HG03095 (cell line): ENCODE measurements at regions not wholly inside any gene's neighbourhood (a gene's known extent, or its start where the extent isn't known, plus 50 kb on each side); places are given as distances from the start of the nearest gene placed in this dataset.
"Not testable (repeated sequence)": the region's sequence is repeated elsewhere in the genome, so short reads cannot be mapped to it uniquely, and the experiment has no call there.

Experiments used
- ATAC-seq: cut with Tn5 transposase; IDR thresholded peaks from one replicate; pipeline ENCODE4 v1.9.1; 2021; ENCODE audit warnings: moderate library complexity; ENCODE audit not compliant: unreplicated experiment

DNA sequence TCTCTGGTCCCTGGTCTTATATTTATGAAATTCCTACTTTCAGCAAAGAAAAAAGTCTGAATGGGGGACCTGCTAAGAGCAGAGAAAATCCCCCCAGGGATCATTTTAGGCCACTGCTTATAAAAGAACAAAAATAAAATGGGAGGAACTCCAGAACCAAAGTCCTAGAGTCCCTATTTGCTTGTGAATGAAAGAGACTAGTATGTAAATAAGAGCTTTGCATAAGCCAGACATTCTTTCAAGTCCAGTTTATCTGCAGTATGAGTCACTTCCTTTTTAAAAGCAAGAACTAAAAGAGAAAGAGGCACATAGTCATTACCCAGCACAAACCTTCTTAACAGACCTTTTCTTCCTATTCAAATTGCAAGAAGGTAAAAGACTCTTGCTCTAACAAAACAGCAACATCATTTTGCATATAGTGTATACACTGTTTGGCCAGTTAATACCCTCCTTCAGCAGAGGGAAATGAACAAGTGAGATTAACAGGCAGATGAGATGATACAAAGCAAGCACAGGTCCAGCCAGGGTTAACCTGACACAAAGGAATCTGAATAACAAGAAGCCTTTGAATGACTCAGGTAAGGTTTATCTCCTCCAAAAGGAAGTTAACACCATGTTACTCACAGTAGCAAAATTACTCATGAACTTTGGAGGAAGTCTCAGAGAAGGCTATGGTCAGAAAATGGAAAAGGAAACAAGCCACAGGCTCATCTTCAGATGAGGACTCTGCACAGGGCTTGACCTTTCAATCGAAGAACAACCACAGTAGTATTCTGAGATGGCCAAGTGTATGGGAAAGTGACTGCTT lies 87.3 kb downstream of the PHLDA1 start:
- peak; percentile 95 for ATAC-seq

DNA sequence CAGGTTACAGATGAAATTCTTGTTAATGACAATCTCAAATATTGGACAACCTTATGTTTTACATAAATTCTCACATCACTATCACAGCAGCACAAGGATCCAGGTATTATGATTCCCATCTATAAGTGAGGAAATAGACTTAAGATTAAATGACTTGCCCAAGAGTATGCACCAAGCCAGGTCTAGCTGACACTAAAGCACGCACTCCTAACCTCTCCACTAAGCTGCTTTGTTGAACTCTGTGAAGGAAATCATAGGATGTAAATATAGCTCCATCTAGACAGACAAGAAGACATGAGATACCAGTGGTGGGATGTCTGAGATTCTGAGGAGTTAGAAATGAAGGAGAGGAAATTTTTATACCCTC lies 87.9 kb downstream of the PHLDA1 start:
- ATAC-seq = no peak

DNA sequence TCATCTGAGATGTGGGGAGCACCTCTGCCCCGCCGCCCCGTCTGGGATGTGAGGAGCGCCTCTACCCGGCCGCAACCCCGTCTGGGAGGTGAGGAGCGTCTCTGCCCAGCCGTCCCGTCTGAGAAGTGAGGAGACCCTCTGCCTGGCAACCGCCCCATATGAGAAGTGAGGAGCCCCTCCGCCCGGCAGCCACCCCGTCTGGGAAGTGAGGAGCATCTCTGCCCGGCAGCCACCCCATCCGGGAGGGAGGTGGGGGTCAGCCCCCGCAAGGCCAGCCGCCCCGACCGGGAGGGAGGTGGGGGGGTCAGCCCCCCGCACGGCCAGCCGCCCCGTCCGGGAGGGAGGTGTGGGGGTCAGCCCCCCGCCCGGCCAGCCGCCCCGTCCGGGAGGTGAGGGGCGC lies 89.9 kb downstream of the PHLDA1 start:
- ATAC-seq = not testable (repeated sequence)

DNA sequence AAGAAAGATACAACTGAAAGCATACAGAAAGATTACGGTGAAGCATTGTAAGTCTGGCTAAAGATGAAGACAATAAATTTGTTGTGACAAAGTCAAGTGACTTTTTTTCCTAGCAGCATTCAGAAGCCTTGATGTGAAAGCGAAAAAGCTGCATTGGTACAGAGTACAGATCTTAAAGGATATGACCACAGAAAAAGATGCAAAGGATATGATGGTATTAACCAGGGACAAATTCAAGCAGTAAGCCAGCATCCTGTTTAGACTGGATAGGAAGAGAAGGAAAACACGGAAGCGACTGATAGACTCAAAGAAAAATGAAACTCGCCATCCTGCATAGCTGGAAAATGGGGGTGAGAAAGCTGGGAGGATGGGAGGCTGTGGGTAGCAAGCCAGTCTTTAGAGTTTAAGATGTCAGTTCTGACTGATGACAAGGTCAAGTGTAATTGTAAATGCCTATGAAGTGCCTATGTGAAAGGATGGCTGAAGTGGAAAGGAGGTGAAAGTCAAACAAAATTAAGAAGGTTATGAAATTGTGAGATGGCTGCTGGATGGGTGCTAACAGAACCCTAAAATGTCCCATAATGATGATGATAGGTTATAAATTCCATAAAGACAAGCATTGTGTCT lies 92.4 kb downstream of the PHLDA1 start:
- ATAC-seq = no peak

DNA sequence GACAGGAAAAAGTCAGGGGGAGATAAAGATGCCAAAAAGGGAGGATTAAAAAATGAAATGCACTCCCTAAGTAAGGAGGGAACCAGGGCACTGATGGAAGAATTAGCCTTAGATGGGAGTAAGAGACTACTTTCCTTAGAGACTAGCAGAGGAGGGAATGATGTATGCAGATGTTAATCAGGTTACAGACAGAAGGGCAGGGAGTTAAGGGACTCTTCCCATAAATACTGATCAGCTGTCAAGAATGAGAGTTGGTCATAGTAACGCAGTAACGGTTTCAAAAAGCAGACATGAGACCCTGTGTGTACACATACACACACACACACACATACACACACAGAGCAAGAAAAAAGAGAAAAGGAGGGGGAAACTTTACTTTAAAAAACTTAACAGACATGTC lies 93.4 kb downstream of the PHLDA1 start:
- no peak for ATAC-seq

DNA sequence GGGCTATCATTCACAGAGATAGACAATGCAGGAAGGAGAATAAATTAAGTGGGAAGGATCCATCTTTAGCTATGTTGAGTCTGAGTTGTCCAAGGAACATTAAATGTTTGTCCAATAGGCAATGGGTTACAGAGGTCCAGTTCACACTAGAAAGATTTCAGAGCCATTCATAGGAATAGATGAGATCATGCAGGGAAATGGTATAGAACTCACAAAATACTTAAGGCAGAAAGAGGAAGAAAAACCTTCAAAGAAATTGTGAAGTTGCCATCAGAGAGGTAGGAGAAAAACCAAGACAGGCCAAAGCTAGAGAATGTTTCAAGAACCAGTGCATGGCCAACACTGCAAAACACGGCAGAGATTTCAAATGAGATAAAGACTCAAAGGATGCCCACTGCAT lies 94.1 kb downstream of the PHLDA1 start:
- ATAC-seq = no peak

DNA sequence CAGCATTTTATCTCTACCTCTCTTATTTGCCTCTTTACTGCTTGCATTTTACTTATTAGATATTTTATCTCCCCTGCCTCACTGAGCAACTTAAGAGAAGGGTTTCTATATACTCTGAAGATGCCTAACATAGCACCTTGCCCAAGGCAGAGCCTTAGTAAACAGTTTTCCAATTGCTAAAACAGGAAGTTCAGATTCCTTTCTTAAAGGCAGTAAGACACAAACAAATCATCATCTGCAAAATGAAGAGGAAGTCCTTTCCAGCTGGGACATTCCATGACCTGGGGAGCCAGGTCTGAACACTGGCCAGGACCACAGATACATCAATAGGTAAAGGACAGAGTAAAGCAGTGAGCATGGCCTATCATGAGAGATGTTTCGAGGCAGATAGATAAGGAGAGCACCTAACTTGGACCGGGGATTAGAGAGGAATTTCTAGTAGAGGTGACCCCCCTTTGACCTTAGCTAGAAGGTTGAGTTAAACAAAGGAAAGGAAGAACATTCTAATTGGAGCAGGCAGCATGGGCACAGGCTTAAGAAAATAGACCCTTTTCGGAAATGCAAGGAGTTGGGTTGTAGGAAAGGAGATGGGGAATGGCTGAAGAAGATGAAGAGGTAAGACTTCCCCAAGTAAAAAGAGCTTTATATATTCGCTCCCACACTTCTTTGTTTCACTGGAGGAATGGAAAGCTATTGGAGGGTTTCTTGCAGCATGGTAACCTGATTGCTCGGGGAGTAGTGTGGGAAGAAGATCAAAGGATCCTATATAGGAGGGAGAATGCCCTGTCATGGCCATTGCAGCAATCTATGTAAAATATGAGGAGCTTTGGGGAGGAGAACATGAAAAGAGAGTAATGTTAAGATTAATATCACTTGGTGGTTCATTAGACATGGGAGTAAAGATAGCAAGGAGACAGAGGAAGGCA lies 94.8 kb downstream of the PHLDA1 start:
- no peak for ATAC-seq

DNA sequence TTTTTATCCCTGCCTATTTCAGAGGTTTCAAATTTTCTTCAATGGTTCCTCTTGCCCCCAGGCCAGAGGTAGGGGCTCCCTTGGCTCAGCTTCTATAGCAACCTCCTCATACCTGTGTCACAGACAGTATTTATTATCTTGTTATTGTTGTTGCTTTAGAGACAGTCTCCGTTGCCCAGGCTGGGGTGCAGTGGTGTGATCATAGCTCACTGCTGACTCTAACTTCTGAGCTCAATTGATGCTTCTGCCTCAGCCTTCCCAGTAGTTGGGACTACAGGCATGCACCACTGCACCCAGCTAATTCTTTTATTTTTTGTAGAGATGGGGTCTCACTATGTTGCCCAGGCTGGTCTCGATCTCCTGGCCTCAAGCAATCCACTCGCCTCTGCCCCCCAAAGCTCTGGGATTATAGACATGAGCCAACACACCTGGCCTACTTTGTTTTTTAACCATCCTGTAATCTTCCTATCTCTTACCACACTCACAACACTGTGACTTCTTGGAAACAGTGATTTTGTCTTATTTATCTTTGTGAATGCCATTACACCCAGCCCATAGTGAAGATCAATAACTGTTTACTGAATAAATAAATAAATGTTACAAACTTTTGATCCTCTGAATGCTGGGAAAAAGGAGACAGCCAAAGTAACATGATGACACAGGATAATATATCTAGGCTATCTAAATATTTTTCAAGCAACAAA lies 95.9 kb downstream of the PHLDA1 start:
- ATAC-seq = no peak

DNA sequence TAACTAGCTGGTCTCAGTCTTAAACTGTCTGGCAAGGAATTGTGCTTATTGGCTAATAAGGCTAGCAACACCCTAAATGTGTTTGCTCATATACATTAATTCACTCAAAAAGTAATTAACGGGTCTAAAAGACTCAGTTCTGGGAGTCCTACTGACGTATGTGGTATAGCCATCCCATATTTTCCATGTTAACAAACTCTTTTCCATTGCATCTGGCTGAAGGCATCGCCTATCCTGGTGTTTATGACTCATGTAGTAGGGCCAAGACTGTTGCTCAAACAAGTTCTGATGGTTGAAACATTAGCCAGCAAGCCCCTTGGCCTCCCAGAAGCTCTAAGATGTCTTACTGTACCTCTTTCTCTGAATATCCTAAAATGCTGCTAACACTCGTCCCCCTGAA lies 98.5 kb downstream of the PHLDA1 start:
- no peak for ATAC-seq

DNA sequence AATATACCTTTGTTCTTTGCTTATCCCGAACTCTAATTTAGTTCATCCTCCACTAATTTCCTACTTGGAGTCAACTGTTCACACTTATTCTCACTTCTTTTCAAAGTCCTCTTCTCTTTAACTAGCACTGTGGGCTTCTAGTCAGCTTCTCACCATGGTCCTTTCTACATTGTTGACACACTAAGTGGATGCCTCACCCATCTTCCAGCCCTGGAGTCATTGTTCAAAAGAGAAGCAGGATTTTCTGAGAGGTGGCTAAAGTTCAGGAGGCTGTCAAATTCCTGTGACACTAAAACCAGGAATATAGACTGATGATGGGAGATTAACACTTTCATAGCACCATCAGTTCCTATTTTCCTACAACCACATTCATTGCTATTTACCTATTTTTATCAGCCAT lies 99.3 kb downstream of the PHLDA1 start:
- ATAC-seq = no peak

DNA sequence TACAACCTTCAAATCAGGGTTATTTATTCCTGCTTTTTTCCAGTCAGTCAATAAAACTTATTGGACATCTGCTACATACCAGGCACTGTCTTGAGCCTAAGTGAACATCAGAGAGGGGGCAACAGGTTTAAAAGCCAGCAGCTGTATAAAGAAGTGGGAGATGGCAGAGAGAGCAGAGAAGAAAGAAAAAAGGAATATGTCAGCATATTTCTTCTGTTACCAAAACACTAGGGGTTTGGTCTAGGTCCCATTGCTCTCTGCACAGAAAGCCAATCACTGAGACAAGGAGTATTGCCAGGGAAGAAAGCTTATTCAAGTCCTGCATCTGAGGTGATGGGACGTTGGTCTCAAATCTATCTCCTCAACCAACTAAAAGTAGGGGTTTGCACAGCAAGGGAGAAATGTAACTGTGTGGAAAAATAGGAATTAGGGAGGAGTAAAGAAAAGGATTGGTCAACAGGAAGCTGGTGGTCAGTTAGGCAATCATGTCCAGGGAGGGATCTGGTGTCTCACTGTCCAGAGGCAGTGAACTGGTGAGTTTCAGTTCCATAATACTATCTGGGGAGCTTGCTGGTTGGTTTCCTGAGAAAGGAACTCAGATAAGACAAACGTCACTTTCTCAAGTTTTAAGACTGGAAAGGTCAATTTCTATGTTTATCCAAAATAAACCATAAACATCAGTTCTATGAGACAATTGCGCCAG lies 107.5 kb downstream of the PHLDA1 start:
- ATAC-seq = no peak

DNA sequence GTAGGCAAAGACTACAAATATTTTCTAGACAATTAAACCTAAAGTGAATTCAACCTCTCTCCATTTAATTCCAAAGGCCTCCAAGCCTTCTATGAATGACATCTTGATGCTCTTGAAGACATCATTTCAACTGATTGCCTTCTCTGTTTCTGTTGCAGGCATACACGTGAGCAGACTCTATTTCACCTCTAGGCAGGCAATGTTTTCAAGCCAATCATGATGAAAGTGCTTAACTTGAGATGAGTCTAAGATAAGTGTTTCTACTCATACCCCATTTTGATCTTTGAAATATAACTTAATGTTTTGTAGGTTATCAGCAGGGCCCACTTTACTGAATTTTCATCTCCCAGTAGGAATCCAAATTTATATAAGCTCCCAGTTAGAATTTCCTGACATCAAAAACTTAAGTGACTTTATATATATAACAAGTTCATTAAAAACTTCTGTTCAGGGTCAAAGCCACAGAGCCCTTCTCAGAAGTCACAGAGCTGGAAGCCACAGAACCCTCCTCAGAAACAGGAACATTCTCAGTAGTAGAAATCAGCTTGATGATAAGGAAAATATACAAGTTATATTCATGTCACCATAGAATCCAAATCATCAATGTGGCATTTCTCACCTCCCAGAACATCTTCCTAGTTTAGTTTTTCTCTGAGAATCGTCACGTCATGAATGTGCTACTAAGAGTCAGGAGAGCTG lies 108.5 kb downstream of the PHLDA1 start:
- ATAC-seq = no peak

DNA sequence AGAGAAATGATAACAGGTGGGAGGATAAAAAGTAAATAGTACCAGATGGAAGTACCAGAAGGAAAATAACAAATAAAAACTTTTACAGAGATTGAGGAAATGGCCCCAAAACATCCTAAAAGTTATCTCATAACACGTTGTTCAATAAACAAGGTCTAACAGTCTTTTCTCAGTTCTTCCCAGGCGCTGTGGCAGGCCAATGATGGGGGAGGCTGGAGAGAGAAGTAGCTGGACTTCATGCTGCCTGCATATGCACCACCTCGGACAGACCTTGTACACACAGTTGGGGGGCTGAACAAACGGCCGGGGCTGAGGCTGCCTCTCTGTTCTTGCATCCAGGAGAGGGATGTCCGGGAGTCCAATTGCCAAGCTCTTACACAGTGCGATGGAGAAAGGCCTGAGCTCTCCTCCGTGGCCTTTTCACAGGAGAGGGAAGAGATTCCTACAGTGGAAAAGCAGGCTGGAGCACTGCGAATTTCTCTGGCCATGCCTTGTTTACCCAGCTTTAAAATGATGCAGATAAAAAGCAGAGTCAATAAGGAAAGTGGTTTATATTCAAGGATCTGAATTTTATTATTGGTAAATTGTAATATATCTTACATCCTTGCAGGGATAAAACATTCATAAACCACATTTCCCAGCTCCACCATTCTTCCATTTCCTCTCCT lies 109.8 kb downstream of the PHLDA1 start:
- no peak for ATAC-seq

DNA sequence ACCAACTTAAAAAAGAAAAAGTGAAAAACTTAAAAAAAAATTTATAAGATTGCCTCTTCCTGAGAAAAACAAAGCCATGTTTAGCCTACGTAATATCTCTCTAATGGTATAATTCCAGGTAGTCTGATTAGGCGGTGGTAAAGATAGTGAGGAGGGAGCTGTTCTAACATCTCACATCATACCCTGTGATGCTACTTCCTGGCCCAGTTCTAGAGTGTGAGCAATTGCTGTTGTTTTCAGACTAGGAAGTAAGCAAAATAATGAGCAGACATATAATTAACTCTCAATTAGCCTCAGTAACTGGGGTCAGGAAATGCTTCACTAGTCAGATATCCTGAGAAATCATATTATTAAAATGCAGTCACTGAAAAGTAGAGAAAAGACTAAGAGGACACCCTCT lies 113.9 kb downstream of the PHLDA1 start:
- ATAC-seq = no peak

DNA sequence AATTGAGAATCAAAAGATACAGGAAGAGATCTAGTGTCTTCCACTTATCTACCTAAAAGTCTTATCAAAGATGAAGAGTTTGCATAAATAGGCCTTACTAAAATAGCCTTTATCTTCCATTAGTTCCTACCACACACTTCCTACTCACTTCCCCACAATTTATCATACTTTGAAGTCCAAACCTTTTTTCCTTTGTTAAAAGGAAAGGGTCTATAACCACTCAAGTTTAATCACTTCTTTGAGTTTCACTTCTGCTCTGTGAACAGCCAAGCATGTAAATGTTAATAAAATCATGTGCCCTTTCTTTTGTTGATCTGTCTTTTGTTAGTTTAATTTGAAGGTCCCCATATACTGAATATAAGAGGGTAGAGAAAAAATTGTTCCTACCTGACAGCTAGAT lies 114.5 kb downstream of the PHLDA1 start:
- no peak for ATAC-seq

DNA sequence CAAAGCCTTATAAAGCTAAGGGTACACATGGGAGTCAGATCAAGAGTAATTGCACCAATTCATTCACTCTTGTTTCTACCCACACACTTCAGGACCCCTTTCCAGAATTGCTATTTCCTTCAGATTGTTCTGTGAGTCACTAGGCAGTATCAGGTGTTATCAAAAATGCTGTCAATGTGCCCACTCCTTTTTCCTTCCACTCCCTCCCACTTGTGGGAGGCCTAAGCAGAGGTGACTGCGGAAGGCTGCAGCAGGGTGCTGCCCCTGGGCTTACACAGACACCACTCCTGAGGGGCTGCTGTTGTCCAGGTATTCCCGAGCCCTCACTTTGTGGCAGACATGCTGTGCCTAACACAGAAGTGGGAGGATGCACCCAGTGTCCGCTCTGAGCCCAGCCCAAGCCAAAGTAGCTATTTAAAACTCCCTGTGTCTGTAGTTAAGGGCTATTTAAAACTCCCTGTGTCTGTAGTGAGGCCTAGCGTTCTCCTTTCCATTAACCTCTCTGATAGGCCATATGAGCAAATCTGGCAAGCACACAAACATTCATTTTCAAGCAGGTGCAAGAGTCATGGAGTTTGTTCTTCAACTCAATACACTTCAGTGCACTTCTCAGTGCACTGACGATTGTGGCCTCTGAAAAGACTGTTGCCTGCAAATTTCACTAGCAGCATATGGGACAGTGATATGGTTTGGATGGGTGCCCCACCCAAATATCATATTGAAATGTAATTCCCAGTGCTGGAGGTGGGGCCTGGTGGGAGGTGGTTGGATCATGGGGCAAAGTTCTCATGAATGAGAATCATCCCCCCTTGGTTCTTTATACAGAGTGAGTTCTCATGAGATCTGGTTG lies 117.8 kb downstream of the PHLDA1 start:
- ATAC-seq = no peak

DNA sequence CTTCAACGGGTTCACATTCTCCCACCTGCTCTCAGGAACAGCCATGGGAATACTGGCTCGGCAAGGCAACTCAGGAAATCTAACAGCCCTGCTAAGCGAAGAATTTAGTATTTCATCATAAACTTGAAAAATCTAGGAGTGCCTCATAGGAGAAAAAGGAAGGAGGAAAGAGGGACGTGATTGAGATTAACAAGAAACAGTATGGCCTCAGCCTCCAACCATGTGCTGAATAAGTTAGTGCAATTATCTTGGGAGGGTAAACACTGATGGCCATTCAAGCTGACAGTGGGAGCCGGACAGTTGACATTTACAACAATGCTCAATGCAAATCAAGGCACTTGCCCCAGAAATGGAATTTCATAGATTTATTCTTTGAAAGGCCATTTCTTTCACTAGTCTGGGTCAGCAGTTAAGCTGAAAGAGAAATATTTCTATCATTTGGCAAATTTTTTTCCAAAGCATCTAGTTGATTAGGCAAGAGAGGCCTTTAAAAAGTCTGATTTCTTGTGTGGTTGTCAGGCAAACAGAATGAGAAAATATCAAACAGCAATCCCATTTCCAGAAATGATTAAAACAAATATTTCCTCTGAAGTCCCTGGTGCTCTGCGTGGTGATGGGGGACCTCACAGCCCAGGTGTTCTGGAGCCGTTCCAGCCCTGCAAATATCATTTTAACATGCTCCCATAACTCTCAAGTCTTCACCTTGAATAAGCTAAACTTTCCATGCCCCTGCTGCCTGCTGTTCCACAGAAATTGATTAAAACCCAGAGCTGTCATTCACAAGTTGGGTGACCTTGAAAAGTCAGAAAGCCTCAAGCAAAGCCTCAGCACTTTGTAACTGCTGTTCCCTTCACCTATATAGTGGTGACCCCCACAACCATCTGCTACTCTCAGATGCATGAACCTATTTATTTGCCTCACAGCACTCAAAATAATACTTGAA lies 121.6 kb downstream of the PHLDA1 start:
- ATAC-seq = no peak
